Endometrium (tissue), 2 donors: ENCODE measurements at regions not wholly inside any gene's neighbourhood (a gene's known extent, or its start where the extent isn't known, plus 50 kb on each side); places are given as distances from the start of the nearest gene placed in this dataset.

Experiments used
- FAIRE-seq: peaks from 2 replicates; lab custom pipeline; 2012; peaks lifted over from hg19 to GRCh38; lab: Jason Lieb, UNC
- donor health status: control.
- donor health status: control.

DNA sequence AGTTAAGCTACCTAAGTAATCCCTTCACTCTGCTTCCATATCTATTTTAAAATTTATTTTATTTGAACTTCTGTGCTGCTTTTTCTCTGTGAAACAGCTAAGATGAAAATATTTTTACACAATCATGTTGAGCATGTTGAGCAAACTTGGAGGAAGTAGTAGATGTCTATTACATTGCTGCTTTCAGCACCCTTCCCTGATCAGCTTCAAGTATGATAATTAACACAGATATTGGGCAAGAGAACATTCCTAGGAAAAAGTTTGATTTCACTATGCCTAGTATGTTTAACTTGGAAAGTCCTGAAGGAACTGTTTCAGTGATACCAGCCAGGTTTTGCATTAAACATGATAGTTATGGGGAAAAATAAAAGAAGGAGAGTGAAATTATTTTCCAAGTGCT is 283.6 kb downstream of the ELAVL2 start:
- no peak for FAIRE-seq

- no peak for FAIRE-seq
Observed at GRCh38 chr9:23542927-23543326, 283.1 kb downstream of the ELAVL2 start.

GRCh38 chr9:23543419-23543818 is 282.6 kb downstream of the ELAVL2 start:
- no peak for FAIRE-seq

GRCh38 chr9:23545728-23546127 is 280.3 kb downstream of the ELAVL2 start:
- no peak for FAIRE-seq

DNA sequence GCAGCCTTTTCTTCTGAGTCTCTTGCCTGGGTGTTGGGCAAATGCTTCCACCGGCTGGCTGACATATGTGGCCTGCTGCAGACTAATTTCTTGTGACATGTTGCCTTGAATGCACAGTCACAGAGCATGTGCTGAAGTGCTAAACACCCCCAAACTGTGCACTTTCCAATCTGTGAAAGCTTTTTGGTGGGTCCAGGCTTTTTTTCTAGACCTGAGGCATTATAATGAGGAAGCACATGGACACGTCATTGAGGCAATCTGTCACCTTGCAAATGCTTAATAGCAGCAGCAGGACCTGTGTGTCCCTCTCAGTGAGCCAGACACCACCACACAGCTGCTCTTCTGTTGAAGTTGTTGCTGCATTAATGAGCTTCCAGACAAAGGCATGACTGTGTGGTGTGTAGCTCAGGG is 274.7 kb downstream of the ELAVL2 start:
- FAIRE-seq = no peak

DNA sequence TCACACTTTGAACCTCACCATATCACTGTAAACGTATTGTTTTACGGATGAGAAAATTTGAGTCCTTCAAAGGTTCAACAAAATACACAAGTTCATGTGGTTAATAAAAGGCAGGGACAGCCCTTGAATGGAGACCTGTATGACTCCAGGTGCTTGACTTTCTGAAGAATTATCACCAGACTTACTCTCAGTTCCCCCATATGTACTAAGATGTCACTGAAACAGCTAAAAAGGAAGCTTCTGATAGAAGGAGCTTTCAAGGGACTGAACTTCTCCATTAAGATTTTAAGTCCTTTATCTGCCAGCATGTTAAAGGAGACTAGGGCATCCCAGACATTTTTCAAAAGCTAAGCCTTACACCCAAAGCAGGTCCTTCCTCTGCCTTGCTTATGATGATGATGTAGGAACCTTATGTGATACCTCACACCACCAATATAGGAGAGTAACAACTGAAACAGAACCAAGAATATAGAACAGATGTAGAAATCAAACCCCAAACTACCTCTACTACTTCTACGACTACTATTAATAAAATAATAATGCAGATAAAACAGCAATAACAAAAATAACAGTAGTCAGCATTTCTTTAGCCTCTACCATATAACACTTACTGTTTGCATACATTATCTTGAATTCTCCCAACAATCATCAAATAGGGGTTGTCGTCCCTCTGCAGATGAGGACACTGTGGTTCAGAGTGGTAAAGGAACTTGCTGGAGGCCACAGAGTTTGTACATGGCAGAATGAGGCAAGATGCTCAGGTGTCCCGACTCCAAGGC is 273.9 kb downstream of the ELAVL2 start:
- FAIRE-seq = no peak

GRCh38 chr9:23552876-23553601 is 273.0 kb downstream of the ELAVL2 start:
- FAIRE-seq = no peak

GRCh38 chr9:23554686-23555085 is 271.4 kb downstream of the ELAVL2 start:
- FAIRE-seq = no peak

DNA sequence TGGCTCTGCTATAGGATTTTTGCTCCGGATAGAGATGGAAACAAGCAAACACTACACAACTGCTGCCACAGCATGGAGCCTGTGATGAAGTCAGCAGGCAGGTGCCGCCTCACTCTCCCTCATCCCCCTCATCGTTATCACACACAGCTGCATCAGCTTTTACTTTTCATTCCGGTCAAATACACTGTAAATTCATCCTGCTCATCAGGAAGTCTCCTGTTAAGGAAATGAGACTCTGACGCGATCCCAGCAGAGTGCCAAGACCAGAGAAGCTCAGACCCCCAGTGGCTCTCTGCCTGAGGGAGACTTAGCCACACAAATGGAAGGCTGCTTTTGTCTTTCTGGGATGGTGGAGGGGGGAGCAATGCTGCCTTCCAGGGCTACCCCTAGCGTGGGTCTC is 270.2 kb downstream of the ELAVL2 start:
- FAIRE-seq = no peak

GRCh38 chr9:23556459-23556858 is 269.6 kb downstream of the ELAVL2 start:
- no peak for FAIRE-seq

DNA sequence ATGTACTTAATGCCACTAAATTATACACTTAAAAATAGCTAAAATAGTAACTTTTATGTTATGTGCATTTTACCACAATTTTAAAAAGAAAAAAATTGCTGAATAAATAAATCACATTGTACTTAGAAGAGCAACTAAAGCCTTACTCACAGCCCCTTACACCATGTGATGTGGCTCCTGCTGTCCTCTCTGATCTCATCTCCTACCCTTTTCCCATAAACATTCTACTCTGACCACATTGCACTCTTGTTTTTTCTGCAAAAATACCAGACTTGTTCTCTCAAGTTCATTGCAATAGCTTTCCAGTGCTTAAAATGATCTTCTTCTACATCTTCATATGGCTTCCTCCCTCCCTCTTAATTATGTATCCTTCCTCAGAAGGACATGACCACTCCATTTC is 268.4 kb downstream of the ELAVL2 start:
- no peak for FAIRE-seq

DNA sequence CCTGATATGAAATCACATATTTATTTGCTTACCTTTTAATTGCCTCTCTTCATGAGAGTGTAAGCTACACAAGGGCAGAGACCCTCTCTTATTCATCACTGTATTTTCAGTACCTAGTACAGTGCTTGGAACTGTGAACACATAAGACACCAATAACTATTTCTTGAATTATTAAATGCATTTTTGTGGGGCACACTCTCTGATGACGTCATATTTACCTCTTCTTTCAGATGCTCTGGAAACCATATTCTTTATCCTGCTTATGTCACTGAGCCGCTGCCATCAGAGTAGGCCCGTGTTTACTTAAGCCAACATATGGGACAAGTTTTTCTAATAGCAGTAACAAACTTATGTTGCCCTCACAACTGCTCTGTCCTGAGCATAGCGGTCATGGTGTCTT is 266.5 kb downstream of the ELAVL2 start:
- FAIRE-seq = no peak

- no peak for FAIRE-seq
Observed at GRCh38 chr9:23563517-23563916, 262.5 kb downstream of the ELAVL2 start.

- FAIRE-seq = no peak
Observed at GRCh38 chr9:23567516-23568165, 258.4 kb downstream of the ELAVL2 start.

- no peak for FAIRE-seq
Observed at GRCh38 chr9:23571414-23572104, 254.5 kb downstream of the ELAVL2 start.

DNA sequence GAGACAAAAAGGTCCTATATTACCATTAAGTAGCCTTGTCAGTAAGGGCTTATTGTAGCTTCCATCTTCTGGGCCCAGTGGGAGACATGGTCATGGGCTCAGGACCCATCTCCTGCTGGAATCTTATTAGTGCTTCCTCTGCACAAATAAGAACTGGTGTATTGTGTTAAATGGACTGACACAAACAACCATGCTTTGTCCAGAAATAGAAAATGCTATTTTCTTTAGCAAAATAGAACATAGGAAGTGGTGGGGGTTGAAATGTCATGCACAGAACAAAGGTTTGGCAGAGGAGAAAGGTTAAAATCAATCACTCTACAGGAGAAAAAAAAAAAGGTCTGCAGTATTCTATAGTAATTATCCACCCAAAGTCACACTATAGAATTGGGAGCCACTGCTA is 252.2 kb downstream of the ELAVL2 start:
- no peak for FAIRE-seq

DNA sequence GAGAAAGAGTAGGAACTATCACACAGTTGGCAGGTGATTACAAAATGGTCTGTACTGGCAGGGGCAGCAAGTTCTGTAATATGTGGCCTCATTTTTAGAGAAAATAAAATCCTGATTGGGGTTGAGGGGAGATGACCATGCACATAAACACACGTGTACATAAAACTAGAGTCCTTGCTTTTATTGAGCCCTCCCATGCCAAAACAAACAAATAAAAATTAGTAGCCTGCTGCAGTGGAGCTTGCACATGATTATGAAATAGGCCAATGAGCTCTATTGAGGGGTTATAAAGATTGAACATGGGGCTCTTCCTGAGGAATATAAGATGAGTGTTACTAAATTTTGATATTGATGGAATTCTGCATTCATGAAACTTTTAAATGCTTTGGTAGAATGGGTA is 248.4 kb downstream of the ELAVL2 start:
- FAIRE-seq = no peak

GRCh38 chr9:23581931-23582330 is 244.1 kb downstream of the ELAVL2 start:
- FAIRE-seq = no peak

DNA sequence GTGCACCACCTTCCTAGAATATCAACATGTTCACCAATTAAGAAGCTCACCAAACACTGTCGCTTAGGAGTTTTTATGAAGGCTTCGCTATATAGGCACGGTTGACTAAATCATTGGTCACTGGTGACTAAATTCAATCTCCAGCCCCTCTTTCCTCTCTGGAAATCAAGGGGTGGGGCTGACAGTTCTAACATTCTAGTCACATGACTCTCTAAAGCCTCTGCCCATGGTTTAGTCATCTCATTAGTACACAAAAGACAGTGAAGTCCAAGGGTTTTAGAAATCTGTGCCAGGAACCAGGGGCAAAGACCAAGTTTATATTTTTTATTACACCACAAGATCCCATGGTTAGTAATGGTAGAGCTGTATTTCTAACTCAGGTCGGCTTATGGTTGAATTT is 243.2 kb downstream of the ELAVL2 start:
- no peak for FAIRE-seq

GRCh38 chr9:23586906-23587305 is 239.1 kb downstream of the ELAVL2 start:
- FAIRE-seq = no peak

- FAIRE-seq = no peak
Observed at GRCh38 chr9:23587433-23587832, 238.6 kb downstream of the ELAVL2 start.

DNA sequence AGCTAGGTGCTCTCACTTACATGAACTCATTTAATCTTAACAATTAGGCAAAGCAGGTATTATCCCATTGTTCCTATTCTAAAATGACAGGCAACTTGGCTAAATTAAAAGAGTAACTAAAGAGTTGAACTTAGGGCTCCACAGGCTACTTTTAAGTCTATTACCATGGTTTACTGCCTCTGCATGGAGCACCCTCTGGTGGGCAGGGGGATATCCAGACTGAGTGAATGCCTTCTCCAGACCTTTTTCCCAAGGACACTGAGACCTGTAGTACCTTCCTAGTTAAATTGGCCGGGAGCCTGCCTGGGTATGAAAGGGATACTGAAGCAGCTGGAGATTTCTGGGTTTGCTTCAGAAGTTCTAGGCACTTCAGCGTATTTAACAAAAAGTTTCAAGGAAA is 238.1 kb downstream of the ELAVL2 start:
- no peak for FAIRE-seq
